ENCODE measurements at regions not wholly inside any gene's neighbourhood (a gene's known extent, or its start where the extent isn't known, plus 50 kb on each side); places are given as distances from the start of the nearest gene placed in this dataset.
"Not testable (repeated sequence)": the region's sequence is repeated elsewhere in the genome, so short reads cannot be mapped to it uniquely, and the experiment has no call there.

DNA sequence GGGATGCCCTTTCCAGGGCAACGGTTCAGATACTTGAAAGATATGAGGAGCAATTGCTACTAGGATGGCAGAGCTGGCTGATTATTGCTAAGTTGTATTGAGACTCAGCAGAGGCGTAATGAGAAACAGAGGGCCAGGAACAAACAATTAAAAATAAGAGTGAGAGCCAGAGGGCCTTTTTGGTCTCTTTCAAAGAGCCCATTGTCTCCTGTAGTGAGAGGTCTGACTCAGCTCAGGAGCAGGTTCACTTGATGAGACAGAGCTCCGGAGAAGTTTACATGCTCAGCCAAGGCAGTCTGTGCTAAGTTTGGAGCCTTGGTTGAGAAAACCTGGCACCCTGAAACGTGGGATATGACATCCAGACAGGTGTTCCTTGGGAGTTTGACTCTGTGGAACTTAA is 303.9 kb upstream of the DLGAP1 start:
- no peak for DNase-seq (ENCODE audit: low spot score in 2 of 2)
- no peak overlapping the region for H3K27ac Mint-ChIP-seq
- peaks cover 8 to 10% of the 10 kb centered on the region in 2 donors for H3K9me3 Mint-ChIP-seq
- no peak for ATAC-seq
- H3K36me3 Mint-ChIP-seq, result peaks cover 4 to 6% of the 10 kb centered on the region in 2 donors

DNA sequence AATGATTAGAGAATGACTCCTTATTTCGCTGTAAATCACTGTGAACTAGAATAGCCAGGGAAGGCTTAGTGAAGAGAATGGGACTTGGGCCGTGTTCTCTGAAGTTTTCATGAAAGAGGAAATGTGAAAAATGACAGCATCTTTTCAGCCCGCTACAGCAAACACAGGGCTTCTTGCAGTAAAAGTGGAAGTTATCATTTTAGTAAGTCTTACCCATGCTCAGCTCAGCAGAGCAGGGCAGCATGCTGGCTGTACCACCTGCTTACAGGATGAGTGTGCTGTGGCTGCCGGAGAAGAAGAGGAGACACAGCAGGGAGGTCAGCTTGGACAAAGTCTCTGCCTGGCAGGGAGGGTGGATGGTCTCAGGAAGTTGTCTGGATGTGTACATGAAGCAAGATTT is 300.7 kb upstream of the DLGAP1 start:
- H3K9me3 Mint-ChIP-seq, result peaks cover 8 to 10% of the 10 kb centered on the region in 2 donors
- DNase-seq (ENCODE audit: low spot score in 2 of 2) (no peak), ATAC-seq (no peak)
- peaks cover 4 to 6% of the 10 kb centered on the region in 2 donors for H3K36me3 Mint-ChIP-seq
- H3K27ac Mint-ChIP-seq, result no peak overlapping the region

DNA sequence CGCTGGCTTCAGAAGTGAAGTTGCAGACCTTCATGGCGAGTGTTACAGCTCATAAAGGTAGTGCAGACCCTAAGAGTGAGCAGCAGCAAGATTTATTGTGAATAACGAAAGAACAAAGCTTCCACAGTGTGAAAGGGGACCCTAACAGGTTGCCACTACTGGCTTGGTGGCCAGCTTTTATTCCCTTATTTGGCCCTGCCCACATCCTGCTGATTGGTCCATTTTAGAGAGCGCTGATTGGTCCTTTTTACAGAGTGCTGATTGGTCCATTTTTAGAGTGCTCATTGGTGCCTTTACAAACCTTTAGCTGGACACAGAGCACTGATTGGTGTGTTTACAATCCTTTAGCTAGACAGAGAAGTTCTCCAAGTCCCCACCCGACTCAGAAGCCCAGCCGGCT is 298.0 kb upstream of the DLGAP1 start:
- ATAC-seq; H3K27ac Mint-ChIP-seq; DNase-seq (ENCODE audit: low spot score in 2 of 2): not testable (repeated sequence)

DNA sequence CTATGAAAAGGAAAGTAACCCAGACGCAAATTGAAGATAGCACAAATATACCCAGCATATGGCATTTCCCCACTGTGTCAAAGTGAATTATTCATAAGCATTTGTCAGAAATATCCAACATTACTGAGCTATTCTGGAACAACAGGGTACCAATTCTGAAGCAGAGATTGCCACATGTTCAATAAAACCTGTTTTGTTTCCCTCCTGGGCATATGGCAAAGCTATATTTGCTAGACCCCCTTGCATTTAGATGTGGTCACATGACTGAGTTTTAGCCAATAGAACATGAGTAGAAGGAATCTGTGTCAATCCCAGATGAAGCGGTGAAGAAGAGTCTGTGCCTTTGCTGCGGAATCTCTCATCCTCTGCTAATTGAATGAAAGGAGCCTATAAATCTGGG is 296.4 kb upstream of the DLGAP1 start:
- DNase-seq (ENCODE audit: low spot score in 2 of 2) (no peak), ATAC-seq (no peak)
- H3K9me3 Mint-ChIP-seq, result peaks cover 11 to 17% of the 10 kb centered on the region in 2 donors
- peaks cover 6% of the 10 kb centered on the region in 2 donors for H3K36me3 Mint-ChIP-seq
- no peak overlapping the region for H3K27ac Mint-ChIP-seq

More for the DNA sequence above, 298.0 kb upstream of the DLGAP1 start:
- H3K9me3 Mint-ChIP-seq, result peaks cover 5 to 13% of the 10 kb centered on the region in 2 donors
- not testable (repeated sequence) for H3K36me3 Mint-ChIP-seq

DNA sequence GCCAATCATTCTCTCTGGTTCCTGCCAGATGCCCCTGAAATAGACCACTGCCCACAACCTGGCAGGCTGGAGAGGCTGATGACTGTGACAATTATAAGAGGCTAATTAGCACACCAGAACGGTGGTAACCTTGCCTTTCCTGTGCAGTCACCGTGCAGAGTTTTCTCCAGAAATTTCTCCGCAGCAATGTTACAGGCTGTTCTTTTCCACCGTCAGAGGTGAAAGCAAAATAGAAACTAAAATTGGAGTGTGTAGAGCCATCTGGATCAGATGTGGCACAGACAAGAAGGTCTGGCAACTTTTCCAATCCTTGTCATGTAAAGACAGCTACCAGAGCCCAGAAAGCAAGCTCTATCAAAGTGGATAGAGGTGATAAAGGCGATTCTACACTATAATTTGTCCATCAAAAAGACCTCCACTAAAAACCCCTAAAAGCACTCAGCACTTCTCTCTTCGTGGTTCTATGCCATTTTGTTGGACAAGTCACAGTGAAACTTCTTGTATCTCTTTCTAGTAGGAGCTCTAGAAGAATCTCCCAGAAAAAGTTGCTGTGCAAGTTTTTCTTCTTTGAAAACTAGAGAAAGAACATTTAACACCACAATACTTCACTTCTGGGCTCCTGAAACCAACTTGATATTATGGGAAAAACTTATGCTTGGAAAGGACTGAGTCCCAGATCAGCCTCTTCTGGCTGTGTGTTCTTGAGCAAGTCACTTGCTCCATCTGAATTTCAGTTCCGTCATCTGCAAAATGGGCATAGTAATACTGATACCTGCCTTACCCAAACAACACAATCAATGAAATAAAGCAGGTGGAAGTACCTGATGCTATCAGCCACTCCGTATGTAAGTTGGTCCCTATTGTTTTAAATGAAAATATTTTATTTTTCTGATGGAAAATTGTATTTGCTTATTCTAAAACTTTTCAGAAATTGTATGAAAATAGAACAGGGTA is 295.6 kb upstream of the DLGAP1 start:
- Mint-ChIP-seq H3K27ac (no peak overlapping the region), H3K9me3 (peaks cover 14 to 17% of the 10 kb centered on the region in 2 donors), H3K36me3 (peaks cover 6 to 9% of the 10 kb centered on the region in 2 donors)
- ATAC-seq (no peak), DNase-seq (ENCODE audit: low spot score in 2 of 2) (no peak)

DNA sequence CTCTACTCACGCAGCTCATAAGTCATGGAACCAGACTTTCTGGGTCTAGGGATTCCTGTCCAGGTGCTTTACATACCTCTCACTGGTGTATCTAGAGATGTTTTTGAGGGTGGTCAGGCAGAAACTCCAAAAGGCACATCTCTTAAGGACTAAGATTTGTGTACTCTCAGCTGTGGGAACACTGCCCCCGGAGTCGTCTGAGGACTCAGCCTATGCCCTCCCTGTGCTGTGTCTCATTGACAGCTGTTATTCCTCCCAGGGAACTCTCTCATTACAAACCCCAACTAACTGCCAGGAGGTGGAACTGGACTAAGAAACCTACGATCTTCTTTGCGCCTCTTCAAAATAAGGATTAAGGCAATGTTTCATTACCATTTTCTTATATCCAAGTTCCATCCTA is 293.9 kb upstream of the DLGAP1 start:
- ATAC-seq (no peak), DNase-seq (ENCODE audit: low spot score in 2 of 2) (no peak)
- H3K27ac Mint-ChIP-seq, result no peak overlapping the region
- peaks cover 9 to 12% of the 10 kb centered on the region in 2 donors for H3K9me3 Mint-ChIP-seq
- peaks cover 0 to 5% of the 10 kb centered on the region in 2 donors for H3K36me3 Mint-ChIP-seq

DNA sequence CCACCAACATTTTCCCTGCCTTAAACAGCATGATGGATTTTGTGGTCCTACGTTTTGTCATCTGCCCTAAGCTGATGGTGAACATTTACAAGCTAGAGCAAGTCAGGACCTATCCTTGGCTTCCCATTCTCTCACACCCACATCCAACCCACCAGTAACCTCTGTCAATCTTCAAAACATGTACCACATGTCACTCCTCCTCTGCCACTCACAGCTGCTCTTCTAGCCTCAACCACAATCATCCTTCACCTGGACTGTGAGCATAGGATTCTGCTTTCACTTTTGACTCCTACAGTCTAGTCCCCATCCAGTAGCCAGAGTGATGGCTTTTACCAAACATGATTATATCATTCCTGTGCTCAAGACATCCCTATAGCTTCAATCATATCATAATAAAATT is 279.8 kb upstream of the DLGAP1 start:
- ATAC-seq (no peak), DNase-seq (ENCODE audit: low spot score in 2 of 2) (no peak)
- no peak overlapping the region for H3K27ac Mint-ChIP-seq
- peaks cover 17 to 27% of the 10 kb centered on the region in 2 donors for H3K9me3 Mint-ChIP-seq
- H3K36me3 Mint-ChIP-seq, result no peaks in the 10 kb centered on the region

DNA sequence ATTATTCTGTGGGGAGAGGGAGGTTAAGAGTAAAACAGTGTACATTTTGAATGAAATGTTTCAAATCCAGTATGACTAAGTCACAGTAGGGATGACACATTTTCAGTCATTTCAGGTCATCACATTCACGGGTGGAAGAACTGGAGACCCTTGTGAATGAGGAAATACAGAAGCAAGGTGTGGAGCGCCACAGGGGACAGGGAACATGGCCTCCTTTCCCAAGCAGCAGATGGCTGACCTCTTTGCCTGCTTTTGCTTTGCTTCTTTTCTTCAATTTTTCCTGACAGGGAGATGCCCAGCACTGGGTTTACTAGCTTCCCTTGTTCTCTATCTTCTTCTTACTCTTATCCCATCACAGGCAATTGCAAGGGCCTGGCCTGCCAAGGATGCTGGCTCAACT is 278.9 kb upstream of the DLGAP1 start:
- Mint-ChIP-seq H3K36me3 (no peaks in the 10 kb centered on the region), H3K27ac (no peak overlapping the region), H3K9me3 (peaks cover 17 to 27% of the 10 kb centered on the region in 2 donors)
- DNase-seq (ENCODE audit: low spot score in 2 of 2) (no peak), ATAC-seq (no peak)

DNA sequence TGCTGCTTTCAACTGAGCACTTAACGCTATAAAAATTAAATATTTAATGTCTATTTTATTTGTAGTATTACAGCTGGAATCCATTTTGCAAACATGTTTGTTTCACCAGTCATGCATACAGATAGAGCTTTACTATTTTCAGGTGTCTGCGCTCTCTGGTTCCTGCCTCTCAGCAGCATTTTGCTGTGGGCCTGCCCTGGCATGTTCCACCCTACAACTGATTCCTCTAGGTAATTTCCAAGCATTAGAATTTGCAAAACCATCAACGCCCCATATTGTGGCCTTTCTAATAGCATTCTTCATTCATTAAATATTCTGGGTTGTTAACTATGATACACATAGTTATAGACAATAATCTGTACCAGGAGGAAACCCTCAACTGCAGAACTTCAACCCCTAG is 266.4 kb upstream of the DLGAP1 start:
- Mint-ChIP-seq H3K36me3 (no peaks in the 10 kb centered on the region), H3K27ac (no peak overlapping the region), H3K9me3 (peaks cover 13 to 18% of the 10 kb centered on the region in 2 donors)
- ATAC-seq (no peak), DNase-seq (ENCODE audit: low spot score in 2 of 2) (no peak)

DNA sequence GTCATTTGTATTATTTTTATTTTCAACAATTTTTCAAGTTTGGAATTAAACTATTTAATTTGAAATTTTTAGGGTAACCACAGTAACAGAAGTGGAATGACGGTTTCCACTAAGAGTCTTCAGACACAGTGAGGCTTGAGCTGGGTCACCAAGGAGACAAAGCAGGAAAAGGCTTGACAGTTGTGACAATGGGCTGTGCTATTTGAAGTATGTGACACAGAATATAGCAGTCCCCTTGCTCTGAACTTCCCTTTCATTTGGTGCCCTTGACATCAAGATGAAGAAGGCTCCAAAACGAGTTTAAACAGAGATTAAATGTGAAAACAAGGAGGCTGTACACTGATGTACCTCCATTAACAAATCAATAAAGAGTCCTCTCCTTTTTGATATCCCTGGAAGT is 265.4 kb upstream of the DLGAP1 start:
- DNase-seq (ENCODE audit: low spot score in 2 of 2), result no peak
- ATAC-seq, result no peak
- Mint-ChIP-seq H3K9me3 (peaks cover 13 to 18% of the 10 kb centered on the region in 2 donors), H3K36me3 (no peaks in the 10 kb centered on the region), H3K27ac (no peak overlapping the region)

DNA sequence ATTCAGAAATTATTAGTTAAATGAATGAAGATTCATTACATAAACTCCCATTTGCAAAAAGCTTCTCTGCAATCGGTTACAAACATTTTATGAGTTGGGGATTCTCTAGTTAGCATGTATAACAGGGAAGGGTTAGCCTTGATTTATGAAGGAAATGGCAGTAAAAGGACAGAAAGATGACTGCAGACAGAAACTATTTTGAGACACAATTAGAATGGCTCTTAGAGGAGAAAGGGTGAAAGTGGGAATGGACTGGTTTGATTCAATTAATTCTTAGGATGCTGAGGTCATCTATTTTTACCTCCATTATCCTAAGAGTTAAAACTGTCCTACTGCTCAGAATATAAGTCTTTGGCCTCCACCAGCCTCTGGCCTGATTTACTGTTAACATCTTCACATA is 250.8 kb upstream of the DLGAP1 start:
- no peak for ATAC-seq
- no peak for DNase-seq (ENCODE audit: low spot score in 2 of 2)
- peaks cover 3 to 12% of the 10 kb centered on the region in 2 donors for H3K9me3 Mint-ChIP-seq
- H3K36me3 Mint-ChIP-seq, result no peaks in the 10 kb centered on the region
- H3K27ac Mint-ChIP-seq, result no peak overlapping the region

DNA sequence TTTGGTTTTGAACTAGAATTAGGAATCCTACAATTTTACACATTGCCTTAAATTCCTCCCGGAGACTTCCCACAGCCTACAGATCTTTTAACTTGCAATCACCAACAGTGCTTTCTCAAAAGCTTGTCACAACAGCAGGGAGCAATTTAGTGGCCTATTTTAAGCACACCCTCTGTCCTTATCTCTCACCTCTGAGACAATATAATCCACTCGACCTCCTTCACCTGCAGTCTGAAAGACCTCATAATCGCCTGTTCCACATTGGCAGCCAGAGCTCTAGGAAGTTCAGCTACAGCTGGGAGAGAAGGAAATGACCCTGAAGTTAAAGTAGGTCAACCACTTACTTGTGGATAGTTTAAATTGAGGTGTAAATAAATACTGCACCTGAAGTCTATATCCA is 249.7 kb upstream of the DLGAP1 start:
- DNase-seq (ENCODE audit: low spot score in 2 of 2) (no peak), ATAC-seq (no peak)
- Mint-ChIP-seq H3K9me3 (peaks cover 3 to 12% of the 10 kb centered on the region in 2 donors), H3K27ac (no peak overlapping the region), H3K36me3 (no peaks in the 10 kb centered on the region)

DNA sequence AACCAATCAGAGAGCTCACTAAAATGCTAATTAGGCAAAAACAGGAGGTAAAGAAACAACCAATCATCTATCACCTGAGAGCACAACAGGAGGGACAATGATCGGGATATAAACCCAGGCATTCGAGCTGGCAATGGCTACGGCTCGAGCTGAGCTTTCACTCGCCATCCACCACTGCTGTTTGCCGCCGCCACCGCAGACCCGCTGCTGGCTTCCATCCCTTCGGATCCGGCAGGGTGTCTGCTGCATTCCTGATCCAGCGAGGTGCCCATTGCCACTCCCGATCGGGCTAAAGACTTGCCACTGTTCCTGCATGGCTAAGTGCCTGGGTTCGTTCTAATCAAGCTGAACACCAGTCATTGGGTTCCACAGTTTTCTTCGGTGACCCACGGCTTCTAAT is 236.7 kb upstream of the DLGAP1 start:
- peaks cover 0 to 8% of the 10 kb centered on the region in 2 donors for H3K36me3 Mint-ChIP-seq
- no peak for ATAC-seq

DNA sequence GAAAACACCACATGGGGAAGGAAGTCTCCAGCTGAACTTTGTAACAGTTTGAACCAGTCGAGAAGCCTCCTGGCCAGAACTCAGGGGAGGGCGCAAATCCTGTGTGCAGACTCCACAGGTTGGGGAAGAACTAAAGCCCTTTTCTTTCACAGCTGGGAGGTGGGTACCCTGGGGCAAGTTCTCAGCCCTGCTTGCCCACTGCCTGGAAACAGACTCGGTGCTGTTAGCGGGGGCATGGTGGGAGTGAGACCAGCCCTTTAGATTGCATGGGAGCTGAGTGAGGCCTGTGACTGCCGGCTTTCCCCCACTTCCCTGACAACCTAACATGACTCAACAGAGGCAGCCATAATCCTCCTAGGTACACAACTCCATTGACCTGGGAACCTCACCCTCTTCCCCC is 223.6 kb upstream of the DLGAP1 start:
- peaks cover 24 to 25% of the 10 kb centered on the region in 2 donors for H3K9me3 Mint-ChIP-seq
- H3K27ac Mint-ChIP-seq, result peak overlapping the region in 1 of 2 donors; percentile 14
- DNase-seq (ENCODE audit: low spot score in 2 of 2); ATAC-seq; H3K36me3 Mint-ChIP-seq: not testable (repeated sequence)

More for the DNA sequence above, 236.7 kb upstream of the DLGAP1 start:
- H3K27ac Mint-ChIP-seq, result no peak overlapping the region
- peaks cover 25 to 48% of the 10 kb centered on the region in 2 donors for H3K9me3 Mint-ChIP-seq
- DNase-seq (ENCODE audit: low spot score in 2 of 2), result no peak

DNA sequence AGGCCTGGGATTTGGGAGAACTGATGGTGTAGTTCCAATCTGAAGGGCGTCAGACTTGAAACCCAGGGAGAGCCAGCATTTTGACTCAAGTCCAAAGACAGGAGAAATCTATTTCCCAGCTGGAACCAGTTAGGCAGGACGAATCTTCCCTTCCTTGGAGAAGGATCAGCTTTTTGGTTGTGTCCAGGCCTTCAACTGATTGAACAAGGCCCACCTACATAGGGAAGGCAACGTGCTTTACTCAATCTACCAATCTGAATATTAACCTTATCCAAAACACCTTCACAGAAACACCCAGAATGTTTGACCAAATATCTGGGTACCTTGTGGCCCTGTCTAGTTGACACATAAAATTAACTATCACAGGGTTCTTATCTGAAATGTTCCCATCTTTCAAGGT is 221.9 kb upstream of the DLGAP1 start:
- no peak for ATAC-seq
- peaks cover 0 to 5% of the 10 kb centered on the region in 2 donors for H3K36me3 Mint-ChIP-seq
- DNase-seq (ENCODE audit: low spot score in 2 of 2), result no peak
- peaks cover 23% of the 10 kb centered on the region in 2 donors for H3K9me3 Mint-ChIP-seq
- no peak overlapping the region for H3K27ac Mint-ChIP-seq

DNA sequence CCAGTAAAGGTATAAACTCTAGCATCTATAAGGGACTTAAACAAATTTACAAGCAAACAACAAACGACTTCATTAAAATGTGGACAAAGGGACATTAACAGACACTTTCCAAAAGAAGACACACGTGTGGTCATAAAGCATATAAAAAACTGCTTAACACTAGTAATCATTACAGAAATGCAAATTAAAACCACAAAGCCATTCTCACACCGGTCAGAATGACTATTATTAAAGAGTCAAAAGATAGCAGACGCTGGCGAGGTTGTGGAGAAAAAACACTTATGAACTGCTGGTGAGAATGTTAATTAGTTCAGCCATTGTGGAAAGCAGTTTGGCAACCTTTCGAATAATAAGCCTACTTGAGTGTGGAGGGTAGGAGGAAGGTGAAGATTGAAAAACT is 217.1 kb upstream of the DLGAP1 start:
- ATAC-seq, result no peak
- Mint-ChIP-seq H3K9me3 (peaks cover 30 to 36% of the 10 kb centered on the region in 2 donors), H3K27ac (no peak overlapping the region), H3K36me3 (peaks cover 5 to 14% of the 10 kb centered on the region in 2 donors)
- DNase-seq (ENCODE audit: low spot score in 2 of 2), result no peak

DNA sequence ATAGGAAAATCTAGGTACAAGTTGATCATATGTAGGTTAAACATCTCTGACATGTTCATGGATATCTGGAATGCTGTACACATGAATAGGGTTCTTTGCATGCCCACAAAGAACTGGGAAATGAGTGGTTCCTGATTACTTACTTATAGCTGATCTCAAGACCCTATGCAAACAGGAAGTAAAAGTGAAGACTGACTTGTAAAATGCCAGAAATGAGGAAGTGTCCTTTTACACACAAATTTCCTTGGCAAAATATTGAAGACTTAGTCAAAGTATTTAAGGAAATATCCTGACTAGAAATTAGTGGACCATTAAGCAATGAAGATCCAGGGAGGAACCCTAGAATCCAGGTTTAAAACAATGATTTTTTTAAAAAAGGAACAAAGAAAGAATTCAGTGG is 203.7 kb upstream of the DLGAP1 start:
- ATAC-seq, result no peak
- Mint-ChIP-seq H3K36me3 (no peaks in the 10 kb centered on the region), H3K27ac (no peak overlapping the region), H3K9me3 (peaks cover 4 to 6% of the 10 kb centered on the region in 2 donors)
- no peak for DNase-seq (ENCODE audit: low spot score in 2 of 2)

DNA sequence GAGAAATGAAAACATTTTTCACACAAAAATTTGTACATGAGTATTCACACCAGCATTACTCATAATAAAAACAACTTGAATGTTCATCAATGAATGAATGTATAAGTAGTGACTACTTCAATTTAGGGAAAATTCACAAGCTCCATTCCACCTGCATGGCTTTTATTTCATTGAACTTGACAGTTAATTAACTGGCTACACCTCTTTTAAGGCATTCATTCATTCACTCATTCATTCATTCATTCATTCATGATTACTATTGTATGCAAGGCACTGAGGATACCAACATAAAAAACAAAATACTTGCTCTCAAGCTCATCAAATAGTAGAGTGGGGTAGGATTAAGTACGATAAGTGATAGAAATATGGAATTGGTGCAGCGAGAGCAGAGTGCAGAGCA is 198.3 kb upstream of the DLGAP1 start:
- peaks cover 5 to 7% of the 10 kb centered on the region in 2 donors for H3K9me3 Mint-ChIP-seq
- DNase-seq (ENCODE audit: low spot score in 2 of 2) (no peak), ATAC-seq (no peak)
- H3K36me3 Mint-ChIP-seq, result no peaks in the 10 kb centered on the region
- H3K27ac Mint-ChIP-seq, result no peak overlapping the region

Data from activated naive CD4-positive, alpha-beta T cell treated with anti-CD3 and anti-CD28 coated beads, Interleukin-2, amount 50 U/mL, for 72 hours (primary cell).